Cardiac fibroblast (primary cell): ENCODE measurements at regions not wholly inside any gene's neighbourhood (a gene's known extent, or its start where the extent isn't known, plus 50 kb on each side); places are given as distances from the start of the nearest gene placed in this dataset.
"Not testable (repeated sequence)": the region's sequence is repeated elsewhere in the genome, so short reads cannot be mapped to it uniquely, and the experiment has no call there.

Experiments used
- DNase-seq, 2 donors: peaks; one replicate each; pipeline versions ENCODE4 v3.0.0 to v3.0.0-alpha.2; 2010; ENCODE audit warnings: low read depth in 2 of 2
- H3K4me3 ChIP-seq, 2 donors: replicated peaks in 1 of 2; 1 replicate in 1 of 2; 2 replicates in 1 of 2; pipeline ENCODE4 v1.5.1; 2011; ENCODE audit warnings: low read depth in 2 of 2, low read length in 2 of 2, mild to moderate bottlenecking in 2 of 2, moderate library complexity in 1 of 2
- CTCF ChIP-seq: IDR thresholded peaks from one replicate; pipeline ENCODE4 v1.5.1; 2011; ENCODE audit warnings: low read depth, mild to moderate bottlenecking, low read length, inconsistent platforms

DNA sequence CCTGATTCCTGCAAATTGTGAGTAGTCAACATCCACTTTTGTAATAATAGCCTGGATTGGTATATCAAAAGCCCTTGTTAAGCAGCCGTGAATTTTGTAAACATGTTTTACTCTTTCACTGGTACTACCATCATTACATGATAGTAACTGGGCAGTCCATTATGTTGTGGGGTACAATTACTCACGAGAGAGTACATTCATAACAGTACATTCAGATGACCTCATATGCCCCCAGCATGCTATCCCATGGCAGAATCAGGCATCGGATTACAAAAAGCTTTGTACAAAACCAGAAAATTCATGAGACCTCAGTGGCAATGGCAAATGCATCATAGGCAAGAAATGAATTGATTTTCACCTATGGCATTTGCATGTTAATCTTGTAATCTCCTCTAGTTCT is 166.2 kb downstream of the EPM2A start:
- no peak for TF ChIP-seq CTCF
- DNase-seq: peak in 1 of 2 donors; percentile 15
- H3K4me3 ChIP-seq: no peak overlapping the region

GRCh38 chr6:145570336-145570735 is 165.0 kb downstream of the EPM2A start:
- not testable (repeated sequence) for H3K4me3 ChIP-seq, DNase-seq

DNA sequence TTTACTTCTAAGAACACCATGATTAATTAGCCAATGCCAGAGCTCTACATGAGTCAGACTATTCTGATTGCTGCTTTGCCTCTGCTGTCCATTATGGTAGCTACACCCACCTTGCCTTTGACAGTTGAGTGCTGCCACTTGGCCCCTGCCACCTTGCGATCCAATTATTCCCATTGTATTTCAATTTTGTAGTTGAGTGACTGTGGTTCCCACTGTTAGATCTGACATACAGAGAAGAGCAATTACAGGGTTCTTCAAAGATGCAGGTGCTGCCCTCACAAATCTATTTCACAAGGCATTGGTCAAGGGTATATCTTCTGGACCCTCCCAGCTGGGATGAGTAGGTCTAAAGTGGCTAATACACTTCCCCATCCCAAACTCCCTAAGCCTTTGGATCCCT is 161.1 kb downstream of the EPM2A start:
- H3K4me3 ChIP-seq, DNase-seq: not testable (repeated sequence)
